NCI-H1105 treated with DMSO at 0.1 percent for 48 hours (cell line): ENCODE measurements at regions not wholly inside any gene's neighbourhood (a gene's known extent, or its start where the extent isn't known, plus 50 kb on each side); places are given as distances from the start of the nearest gene placed in this dataset.

ENCODE experiments used
- DNase-seq: peaks from one replicate; lab custom pipeline; 2025; lab: John Stamatoyannopoulos, UW

DNA sequence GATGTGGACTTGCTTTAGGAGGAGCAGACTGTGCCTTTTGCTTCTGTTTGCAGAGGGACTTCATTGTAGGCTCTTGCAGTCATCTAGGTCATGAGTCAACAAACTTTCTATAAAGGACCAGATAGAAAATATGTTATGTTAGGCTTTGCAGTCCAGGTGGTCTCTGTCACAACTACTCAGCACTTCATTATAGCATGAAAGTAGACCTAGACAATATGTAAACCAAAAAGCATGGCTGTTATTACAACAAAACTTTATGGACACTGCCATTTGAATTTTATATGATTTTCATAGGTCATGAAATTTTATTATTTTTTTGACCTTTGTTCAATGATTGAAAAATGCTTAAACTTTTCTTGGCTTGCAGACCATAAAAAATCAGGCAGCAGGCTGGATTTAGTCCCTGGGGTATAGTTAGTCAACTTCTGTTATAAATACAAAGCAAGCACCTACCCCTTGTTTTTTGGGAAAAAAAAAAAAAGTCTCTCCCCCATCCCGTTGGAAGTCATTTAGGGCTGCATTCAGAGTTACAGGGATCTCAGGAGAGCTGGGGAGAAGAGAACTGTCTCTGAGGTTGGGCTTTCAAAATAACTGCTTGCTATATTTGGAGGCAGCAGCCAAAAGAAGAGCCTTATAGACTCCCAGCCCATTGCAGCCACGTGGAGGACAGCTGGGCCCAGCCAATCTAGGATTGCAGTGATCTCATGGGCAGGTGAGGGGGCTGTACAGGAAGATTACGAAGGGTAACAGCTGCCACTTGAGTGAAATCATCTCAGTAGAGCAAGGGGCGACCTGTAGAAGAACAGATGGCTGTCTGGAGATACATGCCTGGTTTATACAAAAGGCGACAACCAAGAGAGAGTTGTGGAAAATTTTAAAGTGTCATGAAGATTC is 136.6 kb upstream of the TNC start:
- DNase-seq = no peak

DNA sequence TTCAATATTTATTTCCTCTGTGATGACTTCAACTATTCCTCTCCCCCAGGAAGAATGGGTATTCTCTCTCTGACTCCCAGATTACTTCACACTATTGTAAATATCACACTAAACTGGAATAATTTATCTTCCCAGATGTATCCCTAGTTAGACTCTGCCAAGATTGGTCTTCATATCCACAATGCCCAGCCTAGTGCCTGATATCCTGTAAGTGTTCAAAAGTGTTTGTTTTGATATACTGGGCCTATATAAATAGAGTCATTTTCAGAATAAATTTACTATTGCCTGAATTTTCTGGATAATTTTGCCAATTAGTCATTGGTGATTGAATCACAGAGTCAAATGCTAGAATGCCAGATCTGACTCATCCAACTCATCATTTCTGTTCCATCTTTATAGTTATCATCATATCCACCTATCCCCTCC is 143.7 kb upstream of the TNC start:
- DNase-seq = no peak

DNA sequence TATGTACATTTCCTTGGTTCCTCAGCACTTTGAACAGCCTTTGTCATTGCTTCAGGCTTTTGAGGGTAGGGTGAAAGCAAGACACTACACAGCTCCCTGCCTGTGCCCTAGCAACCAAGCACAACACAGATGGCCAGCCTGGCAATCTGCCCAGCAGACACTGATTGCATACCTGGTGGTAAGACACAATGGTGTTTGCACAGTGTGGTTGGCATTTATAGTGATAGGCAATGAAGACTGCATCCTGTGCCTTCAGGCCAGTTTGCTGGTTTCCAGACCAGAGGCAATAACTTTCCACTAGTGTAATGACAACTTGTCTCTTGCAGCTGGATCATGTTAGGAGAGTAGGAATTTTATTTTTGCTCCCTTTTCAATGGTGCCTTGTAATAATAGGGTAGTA is 144.5 kb upstream of the TNC start:
- peak; percentile 97 for DNase-seq

DNA sequence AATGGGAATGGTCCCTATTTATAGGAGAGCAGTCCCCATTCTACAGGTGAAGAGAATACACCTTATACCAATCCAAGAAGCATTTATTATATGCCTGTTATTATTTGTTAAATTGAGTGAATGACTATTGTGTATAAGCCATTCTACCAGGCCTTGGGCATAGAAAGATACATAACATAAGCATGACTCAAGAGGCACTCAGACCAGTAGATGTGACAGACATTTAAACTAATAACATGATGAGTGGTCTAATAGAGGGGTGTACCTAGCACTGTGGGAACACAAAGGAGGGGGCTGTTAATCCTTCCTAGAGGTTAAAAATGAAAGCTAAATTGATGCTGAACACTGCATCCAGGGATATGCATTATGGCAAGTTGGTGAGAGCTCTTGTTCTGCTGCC is 145.0 kb upstream of the TNC start:
- peak; percentile 84 for DNase-seq

DNA sequence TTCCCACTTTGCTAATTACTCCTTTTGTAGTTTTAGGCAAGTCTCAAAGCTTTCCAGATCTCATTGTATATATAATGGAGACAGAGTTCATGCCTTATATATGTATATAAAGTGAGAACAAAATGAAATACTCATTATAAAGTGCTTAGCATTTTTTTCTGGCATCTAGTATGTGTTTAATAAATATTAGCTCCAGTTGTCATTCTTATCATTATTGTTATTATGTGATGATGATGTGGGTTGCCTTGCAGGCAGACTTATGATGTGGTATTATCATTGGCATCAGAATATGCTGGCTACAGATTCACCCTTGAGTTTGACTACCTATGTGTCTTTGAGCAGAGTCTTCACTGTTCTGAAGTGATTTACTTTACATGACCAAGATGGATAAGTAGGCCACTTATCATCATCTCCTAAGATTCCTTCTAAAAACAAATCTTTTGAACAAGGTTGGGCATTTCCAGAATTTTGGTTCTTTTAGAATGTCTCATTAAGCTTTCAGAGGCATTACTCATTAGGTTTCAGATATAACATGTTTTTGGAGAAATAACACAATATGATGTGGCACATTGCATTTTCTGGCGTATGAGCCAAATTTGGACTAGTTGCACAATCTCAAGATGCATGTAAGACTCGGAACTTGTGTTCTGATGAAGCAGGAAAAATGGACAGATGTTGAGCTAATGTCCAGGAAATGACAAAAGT is 145.6 kb upstream of the TNC start:
- no peak for DNase-seq

DNA sequence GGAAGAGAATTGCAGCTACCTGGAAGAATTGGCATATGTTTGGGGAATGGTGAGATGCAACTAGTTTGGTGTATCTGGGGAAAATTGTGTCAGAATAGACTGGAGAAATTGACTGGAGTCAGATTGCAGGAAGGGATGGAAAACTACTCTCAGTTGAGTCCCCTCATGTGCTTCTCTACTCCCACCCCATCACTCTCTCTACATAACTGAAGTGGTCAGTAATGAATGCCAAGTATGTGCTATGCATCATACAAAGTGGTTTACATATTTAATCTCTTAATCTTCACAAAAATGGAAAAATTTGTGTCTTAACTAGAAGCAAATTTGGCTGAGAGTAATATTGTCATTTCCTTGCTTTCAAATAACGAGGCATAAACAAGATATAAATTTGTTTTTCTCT is 146.4 kb upstream of the TNC start:
- DNase-seq = no peak

DNA sequence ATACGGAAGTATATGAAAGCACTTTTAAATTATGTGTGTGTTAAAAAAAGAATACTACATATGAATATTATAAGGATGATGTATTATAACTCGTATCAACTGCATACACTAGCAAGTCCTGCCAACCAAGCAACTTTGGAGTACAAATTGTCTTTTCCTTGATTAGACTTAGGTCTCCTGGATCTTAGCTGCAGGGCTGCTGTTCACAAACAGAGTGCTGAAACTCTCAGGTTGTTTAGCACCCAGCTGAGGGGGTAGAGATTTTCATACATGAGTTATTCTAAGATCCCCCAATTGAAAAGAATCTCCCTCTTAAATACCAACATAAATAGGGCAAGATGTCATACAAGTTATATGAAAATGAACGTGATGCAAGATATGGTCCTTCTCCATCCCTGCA is 149.8 kb upstream of the TNC start:
- no peak for DNase-seq

DNA sequence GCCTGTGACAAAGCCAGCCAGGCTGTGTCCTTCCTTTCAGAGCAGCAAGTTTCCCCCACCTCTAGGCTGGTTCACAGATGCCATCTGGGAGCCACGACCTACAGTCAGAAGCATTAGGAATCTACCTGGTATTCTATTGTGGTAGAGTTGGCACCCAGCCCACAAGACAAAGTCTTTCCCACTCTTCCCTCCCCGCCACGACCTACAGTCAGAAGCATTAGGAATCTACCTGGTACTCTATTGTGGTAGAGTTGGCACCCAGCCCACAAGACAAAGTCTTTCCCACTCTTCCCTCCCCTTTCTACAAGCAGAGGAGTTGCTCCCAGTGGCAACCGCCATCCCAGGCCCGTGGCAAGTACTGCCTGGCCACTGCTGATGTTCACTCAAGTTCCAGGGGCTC is 157.8 kb upstream of the TNC start:
- no peak for DNase-seq

DNA sequence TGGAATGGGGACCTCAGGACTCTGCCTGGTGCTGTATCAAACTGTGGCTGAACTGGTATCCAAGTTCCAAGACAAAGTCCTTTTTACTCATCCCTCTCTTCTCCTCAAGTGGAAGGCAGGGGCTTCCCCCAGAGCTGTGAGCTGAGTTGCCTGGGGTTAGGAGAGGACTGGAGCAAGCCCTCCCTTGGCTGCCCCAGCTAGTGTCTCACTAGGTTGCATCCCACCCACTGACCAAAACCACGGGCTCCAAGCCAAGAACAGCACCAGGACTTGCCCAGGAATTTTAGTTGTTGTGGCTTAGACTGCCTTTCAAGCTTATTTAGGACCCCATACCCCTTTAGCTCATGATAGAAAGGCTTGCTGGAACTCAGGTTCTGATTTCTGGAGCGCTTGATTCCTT is 158.7 kb upstream of the TNC start:
- DNase-seq = no peak

DNA sequence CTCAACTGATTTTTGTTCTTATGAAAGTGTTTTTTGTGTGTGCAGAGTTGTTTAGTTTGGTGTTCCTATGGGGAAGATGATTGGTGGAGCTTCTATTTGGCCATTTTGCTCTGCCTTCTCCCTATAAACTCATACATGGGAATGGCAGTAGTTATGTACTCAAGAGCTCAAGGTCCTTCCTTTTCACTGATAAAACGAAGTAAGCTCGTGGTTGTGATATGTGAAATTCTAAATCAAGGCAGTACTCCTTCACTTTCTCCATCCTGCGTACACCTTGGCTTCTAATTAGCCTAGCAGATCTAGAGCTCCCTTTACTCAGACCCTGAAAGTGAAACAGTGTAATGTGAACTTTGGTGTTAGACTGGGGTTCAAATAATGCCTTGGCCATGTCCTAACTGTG is 159.3 kb upstream of the TNC start:
- no peak for DNase-seq

DNA sequence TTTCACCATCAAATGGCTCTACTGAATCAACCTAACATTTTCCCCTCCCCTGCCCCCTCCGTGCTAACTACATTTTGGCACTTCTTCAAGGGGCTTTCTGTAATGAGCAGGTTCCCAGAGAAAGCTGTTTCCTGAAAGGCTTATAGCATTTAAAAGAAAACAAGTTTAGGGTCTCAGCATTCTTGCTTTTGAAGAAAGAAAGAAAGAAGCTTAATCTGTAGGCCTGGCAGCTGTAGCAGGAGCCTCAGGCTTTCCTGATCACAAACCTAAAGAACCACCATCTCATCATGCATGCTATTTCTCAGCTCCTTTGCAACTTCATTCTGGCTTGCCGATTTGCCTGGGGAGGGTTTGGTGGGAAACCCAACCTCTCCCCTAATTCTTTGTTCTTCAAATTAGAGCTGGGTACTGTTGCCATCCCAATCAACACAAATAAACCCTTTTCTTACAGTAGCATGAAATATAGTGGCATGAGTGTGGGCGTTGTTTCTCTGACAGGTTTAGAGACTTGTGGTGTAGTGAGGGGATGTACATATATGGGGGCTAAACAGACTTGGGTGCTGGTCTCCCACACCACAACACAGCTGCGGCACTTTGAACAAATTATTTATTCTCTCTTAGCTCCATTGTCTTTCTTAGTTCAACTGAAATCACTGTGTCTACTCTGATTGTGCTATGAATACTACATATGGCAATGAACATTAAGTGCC is 160.5 kb upstream of the TNC start:
- DNase-seq = no peak

DNA sequence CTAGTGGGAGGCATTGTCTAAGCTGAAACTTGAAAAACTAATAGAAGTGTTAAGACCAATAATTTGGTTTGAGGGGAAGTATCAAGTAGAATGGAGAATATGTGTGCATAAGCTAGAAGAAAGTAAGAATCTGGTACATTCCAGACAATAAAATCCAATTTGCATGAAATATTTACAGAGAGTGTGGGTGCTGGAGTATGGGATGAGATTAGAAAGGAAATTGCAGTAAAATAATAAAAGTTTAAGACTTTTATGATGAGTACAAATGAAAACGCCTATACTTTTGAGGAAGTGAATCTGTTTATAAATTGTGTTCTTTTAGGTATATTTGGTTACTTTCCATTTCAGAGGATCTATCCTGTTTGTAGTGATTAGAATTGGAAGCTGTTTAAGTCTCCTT is 165.4 kb upstream of the TNC start:
- no peak for DNase-seq

DNA sequence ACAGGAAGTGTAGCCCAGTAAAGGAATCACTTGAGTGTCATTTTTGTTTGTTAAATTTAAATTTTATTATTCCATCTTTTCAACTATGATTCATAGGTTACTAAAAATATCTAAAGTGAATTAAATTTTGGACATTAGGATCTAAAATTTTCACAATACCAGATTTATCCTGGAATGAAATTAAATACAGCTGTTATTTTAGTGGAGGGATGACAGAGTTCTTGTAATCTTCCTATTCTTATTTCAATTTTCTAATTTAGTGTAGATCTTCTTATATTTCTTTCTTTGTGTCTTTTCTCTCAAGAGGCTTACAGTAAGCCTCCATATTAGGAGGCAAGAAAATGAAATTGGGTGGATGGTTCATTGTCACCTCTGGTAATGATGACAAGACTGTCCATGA is 167.9 kb upstream of the TNC start:
- no peak for DNase-seq

DNA sequence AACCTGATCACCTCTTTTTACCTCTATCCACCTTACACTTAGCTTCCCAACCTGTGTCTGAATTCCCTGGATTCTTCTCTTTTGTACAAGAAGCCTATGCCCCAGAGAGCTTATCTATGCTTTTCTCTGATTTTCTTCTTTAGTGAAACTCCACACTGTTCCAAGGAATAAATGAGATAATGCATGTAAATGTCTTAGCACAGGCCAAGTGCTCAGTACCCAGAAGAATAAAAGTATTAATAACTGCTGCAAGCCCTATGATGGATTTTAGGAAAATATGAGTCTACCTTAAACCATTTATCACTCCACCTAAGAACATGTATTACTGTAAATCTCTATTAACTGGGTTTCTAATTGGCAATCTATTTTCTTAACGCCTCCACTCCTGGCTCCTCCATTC is 168.5 kb upstream of the TNC start:
- no peak for DNase-seq

DNA sequence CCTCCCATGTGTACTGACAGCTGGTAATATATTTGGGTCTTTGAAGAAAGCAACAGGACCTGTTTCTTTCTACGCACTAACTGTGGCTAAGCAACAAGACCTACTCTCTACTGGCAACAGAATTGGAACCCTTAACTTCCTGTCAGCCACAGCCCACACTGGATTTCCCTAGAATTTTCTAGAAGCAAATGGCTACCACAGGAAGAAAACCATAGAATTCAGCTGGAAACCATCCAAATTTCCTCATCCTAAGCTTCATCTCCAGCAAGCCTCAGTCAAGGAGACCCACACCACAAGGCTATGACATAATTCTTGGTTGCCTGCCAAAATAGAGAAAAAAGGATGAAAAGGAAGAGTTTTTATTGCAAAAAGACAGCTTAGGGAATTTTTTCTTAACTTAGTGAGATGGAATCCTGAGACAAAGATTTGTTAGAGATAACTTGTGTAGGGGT is 171.8 kb upstream of the TNC start:
- DNase-seq = no peak

DNA sequence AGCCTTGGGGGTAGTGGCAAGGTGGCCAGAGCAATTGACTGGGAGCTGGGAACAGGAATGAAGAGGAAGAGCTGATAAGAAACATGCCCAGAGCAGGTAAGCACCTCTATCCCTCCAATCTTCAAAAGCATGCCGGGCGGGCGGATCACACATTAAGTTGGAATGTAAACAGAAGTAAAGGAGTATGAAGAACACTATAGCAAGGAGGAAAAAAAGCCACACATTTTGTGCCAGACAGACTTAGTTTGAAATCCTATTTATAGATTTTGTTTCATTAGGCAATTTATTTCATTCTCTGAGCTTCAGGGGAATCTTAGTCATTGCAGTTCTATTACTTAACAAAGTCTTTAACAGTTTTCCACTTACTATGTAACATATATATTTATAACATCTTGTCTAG is 173.9 kb upstream of the TNC start:
- DNase-seq = no peak

DNA sequence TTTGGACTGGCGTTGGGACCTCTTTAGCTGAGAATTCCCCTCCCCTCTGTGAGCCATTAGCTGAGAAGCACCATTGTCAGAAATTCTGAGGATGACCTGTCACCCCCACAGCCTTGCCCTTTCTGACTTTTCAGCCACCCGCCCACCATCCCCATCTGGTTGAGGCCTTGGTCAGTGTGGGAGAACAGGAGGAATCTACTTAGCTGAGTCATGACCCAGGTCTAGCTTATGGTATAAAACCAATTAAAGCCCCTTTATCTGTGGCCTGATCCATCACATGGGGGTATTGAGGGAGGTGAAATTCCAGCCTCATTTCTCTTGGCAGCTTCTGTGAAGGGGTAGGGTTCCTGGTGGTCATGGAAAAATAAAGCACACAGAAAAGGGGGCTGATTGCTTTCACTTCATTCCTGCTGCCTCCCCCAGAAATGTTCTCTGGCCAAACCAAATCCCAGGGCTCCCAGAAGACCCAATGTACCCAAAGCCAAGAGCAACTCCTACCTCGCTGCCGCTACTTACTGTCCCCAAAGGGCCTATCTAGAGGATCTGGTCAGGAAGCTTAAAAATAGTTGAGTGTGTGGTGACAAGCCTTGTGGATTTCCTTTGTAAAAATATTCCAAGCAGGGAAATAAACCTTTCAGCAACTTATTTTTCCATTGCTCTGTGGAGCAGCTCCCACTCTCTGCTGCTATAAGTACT is 174.8 kb upstream of the TNC start:
- DNase-seq = no peak

DNA sequence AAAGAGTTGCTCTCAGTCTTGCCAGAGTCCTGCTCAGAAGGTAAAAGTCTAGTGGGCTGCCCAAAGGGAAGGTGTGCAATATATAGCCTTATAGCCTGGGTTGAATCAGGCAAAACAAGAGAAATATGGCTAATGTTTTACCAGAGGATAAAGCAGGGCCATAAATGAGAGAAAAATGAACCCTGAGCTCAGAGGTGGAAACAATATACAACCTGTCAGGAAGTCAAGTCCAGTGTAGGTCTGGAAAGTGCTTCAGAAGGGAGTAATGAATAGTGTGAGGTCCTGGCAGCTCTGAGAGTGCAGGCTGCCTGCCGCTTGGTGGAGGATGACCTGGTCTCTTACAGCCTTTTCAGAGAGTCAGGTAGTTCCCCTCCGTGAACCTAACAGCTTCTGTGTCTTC is 177.8 kb upstream of the TNC start:
- DNase-seq = no peak

DNA sequence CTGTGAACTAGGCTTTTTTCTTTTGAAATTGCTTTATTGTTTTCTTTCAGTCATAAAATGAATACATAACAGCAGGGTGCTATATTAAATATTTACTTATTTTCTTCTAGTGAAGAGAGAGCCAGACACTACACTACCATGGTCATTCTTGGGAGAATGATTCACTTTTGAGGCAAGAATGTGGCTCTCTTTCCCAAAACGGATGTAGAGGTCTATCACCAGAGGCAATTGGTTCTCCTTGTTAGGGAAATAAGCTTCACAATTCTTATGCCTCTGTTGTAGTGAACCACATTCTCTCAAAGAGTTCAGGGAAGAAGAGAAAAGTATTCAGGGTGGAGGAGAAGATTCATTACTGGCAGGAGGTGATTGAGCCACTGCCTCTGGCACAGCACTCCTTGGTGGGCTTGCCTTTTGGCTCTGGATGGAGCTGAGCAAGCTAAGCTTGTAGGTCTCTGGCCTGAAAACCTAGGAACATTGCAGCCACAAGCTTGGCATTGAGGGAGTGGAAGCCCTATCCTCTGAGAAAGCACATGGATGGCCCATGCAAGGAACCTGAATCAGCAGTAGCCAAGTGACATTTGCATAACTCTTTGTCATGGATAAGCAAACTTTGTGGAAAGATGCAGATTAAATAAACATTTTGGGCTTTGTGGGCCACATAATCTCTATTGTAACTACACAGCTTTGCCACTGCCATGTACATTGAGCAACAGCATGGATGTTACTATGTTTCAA is 179.0 kb upstream of the TNC start:
- no peak for DNase-seq

DNA sequence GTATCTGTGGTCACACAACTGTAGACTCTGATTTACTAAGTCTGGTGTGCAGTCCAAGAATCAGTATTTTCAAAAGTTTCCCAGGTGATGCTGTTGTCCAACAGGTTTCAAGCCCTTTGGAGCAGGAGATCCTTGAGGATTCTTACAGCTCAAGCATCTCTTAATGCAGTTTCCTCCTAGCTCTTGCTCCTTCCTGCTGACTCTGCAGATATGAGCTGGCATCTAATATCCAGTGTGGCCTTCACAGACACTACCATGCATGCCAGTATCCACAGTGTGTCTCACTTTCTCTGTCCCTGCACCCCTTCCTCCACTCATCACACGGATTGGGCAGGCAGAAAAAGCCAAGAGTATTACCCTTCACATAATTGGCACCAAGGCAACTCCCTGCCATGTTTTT is 182.2 kb upstream of the TNC start:
- no peak for DNase-seq

DNA sequence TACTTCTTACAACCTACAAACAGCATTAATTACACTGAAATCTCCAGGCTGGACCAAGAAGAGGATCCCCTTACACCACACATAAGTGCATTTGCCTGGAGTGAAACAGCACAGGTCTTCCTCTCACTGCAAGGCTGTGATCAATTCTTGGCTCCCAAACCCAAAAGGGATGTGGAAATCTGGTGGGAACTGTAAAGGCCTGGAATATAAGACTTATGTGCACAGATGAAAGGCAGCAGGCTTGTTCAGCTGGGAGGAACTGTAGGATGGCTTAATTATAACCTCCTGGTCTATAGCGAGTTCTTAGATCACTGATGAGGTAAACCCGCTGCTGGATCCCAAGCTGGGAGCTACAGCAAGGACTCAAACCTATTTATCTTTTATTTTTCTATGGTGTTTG is 182.9 kb upstream of the TNC start:
- DNase-seq = no peak

DNA sequence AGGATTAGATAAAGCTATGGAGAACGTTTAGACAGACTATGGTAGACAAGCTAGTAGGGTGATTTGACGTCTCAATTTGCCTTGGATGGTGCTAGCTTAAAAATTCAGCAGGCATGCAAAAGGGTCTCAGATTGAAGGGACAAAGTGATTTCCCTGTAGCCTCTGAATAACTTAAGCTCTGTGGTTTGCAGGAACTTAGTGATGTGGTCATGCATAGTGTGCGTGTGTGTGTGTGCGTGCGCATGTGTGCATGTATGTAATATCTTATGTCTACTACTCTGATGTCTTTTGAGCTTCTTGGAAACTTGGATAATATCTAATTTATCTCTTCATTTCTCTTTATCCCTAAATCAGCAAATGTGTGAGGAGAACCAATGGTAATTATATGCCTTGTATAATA is 183.6 kb upstream of the TNC start:
- DNase-seq = no peak
